ENCODE measurements at regions not wholly inside any gene's neighbourhood (a gene's known extent, or its start where the extent isn't known, plus 50 kb on each side); places are given as distances from the start of the nearest gene placed in this dataset.
"Not testable (repeated sequence)": the region's sequence is repeated elsewhere in the genome, so short reads cannot be mapped to it uniquely, and the experiment has no call there.

GRCh38 chr16:54985156-54985555 is 54.5 kb downstream of the IRX5 start:
- POLR2A ChIA-PET, result no interaction called here
- CTCF ChIA-PET, result no interaction called here
- no peak overlapping the region for H3K27ac Mint-ChIP-seq
- no peaks in the 10 kb centered on the region for H3K9me3 Mint-ChIP-seq
- ATAC-seq (ENCODE audit: low read depth) (no peak), DNase-seq (no peak)
- TF ChIP-seq CTCF (IDR thresholded peaks at IDR 0.05), result no peak
- no peak overlapping the region for H3K4me3 Mint-ChIP-seq
- H3K36me3 Mint-ChIP-seq (ENCODE audit: low read depth), result no peaks in the 10 kb centered on the region
- intact Hi-C loops (cut with micrococcal nuclease), result no loop called here
- no peaks in the 10 kb centered on the region for H3K4me1 Mint-ChIP-seq
- H3K27me3 Mint-ChIP-seq, result peaks cover 1% of the 10 kb centered on the region

GRCh38 chr16:54985668-54986067 is 55.0 kb downstream of the IRX5 start:
- Mint-ChIP-seq H3K27ac (no peak overlapping the region), H3K36me3 (ENCODE audit: low read depth) (no peaks in the 10 kb centered on the region), H3K4me1 (no peaks in the 10 kb centered on the region), H3K27me3 (peaks cover 2% of the 10 kb centered on the region), H3K9me3 (no peaks in the 10 kb centered on the region), H3K4me3 (no peak overlapping the region)
- POLR2A ChIA-PET, result no interaction called here
- intact Hi-C loops (cut with micrococcal nuclease), result no loop called here
- TF ChIP-seq CTCF (IDR thresholded peaks at IDR 0.05), result no peak
- CTCF ChIA-PET, result no interaction called here
- ATAC-seq (ENCODE audit: low read depth) (no peak), DNase-seq (no peak)

GRCh38 chr16:54986409-54986808 is 55.7 kb downstream of the IRX5 start:
- ChIA-PET CTCF (no interaction called here), POLR2A (no interaction called here)
- H3K4me1 Mint-ChIP-seq, result no peaks in the 10 kb centered on the region
- H3K4me3 Mint-ChIP-seq, result no peak overlapping the region
- no peaks in the 10 kb centered on the region for H3K36me3 Mint-ChIP-seq (ENCODE audit: low read depth)
- no peaks in the 10 kb centered on the region for H3K9me3 Mint-ChIP-seq
- no peak overlapping the region for H3K27ac Mint-ChIP-seq
- no peak for TF ChIP-seq CTCF (IDR thresholded peaks at IDR 0.05)
- peaks cover 2% of the 10 kb centered on the region for H3K27me3 Mint-ChIP-seq
- intact Hi-C loops (cut with micrococcal nuclease), result no loop called here
- ATAC-seq (ENCODE audit: low read depth) (no peak), DNase-seq (no peak)

- no peaks in the 10 kb centered on the region for H3K36me3 Mint-ChIP-seq (ENCODE audit: low read depth)
- no peak overlapping the region for H3K4me3 Mint-ChIP-seq
- H3K27ac Mint-ChIP-seq, result no peak overlapping the region
- H3K27me3 Mint-ChIP-seq, result peaks cover 2% of the 10 kb centered on the region
- TF ChIP-seq CTCF (IDR thresholded peaks at IDR 0.05), result no peak
- no peaks in the 10 kb centered on the region for H3K4me1 Mint-ChIP-seq
- ChIA-PET POLR2A (no interaction called here), CTCF (no interaction called here)
- intact Hi-C loops (cut with micrococcal nuclease), result no loop called here
- H3K9me3 Mint-ChIP-seq, result no peaks in the 10 kb centered on the region
- no peak for DNase-seq
- ATAC-seq (ENCODE audit: low read depth), result no peak
These were observed 56.4 kb downstream of the IRX5 start for GRCh38 chr16:54987081-54987480.

GRCh38 chr16:54991525-54991924 is 60.9 kb downstream of the IRX5 start:
- no peak for TF ChIP-seq CTCF (IDR thresholded peaks at IDR 0.05)
- POLR2A ChIA-PET, result no interaction called here
- Mint-ChIP-seq H3K4me1 (no peaks in the 10 kb centered on the region), H3K27ac (no peak overlapping the region), H3K36me3 (ENCODE audit: low read depth) (no peaks in the 10 kb centered on the region), H3K4me3 (no peak overlapping the region), H3K27me3 (peaks cover 10% of the 10 kb centered on the region), H3K9me3 (no peaks in the 10 kb centered on the region)
- DNase-seq (no peak), ATAC-seq (ENCODE audit: low read depth) (no peak)
- CTCF ChIA-PET, result no interaction called here
- intact Hi-C loops (cut with micrococcal nuclease), result no loop called here

- H3K4me1 Mint-ChIP-seq; H3K36me3 Mint-ChIP-seq (ENCODE audit: low read depth); intact Hi-C loops (cut with micrococcal nuclease); H3K27me3 Mint-ChIP-seq; DNase-seq; POLR2A ChIA-PET; H3K9me3 Mint-ChIP-seq; ATAC-seq (ENCODE audit: low read depth); H3K27ac Mint-ChIP-seq; CTCF ChIA-PET; H3K4me3 Mint-ChIP-seq: not testable (repeated sequence)
These were observed 61.3 kb downstream of the IRX5 start for GRCh38 chr16:54991946-54992345.
